Trophoblast cell (in vitro differentiated cells and primary cell): ENCODE measurements at regions not wholly inside any gene's neighbourhood (a gene's known extent, or its start where the extent isn't known, plus 50 kb on each side); places are given as distances from the start of the nearest gene placed in this dataset.

Experiments
- DNase-seq, 2 donors: peaks; one replicate each; pipeline ENCODE4 v3.0.0-alpha.2; 2016
- H2AFZ ChIP-seq: 2 replicates; pipeline ENCODE4 v1.6.1; 2013; ENCODE audit warnings: low read length, moderate library complexity, mild to moderate bottlenecking; ENCODE audit not compliant: insufficient read depth, poor library complexity
- H2AK5ac ChIP-seq: 2 replicates; pipeline ENCODE4 v1.6.1; 2013; ENCODE audit warnings: mild to moderate bottlenecking, low read length
- H2BK120ac ChIP-seq: 2 replicates; pipeline ENCODE4 v1.6.1; 2013; ENCODE audit warnings: low read length, mild to moderate bottlenecking, moderate library complexity; ENCODE audit not compliant: insufficient read depth, poor library complexity
- H2BK12ac ChIP-seq: 2 replicates; pipeline ENCODE4 v1.6.1; 2013; ENCODE audit warnings: mild to moderate bottlenecking, low read length, moderate library complexity
- H2BK5ac ChIP-seq: 2 replicates; pipeline ENCODE4 v1.6.1; 2013; ENCODE audit warnings: low read length, low read depth, moderate library complexity, mild to moderate bottlenecking; ENCODE audit not compliant: poor library complexity
- H3K14ac ChIP-seq: 2 replicates; pipeline ENCODE4 v1.6.1; 2013; ENCODE audit warnings: mild to moderate bottlenecking, low read length
- H3K18ac ChIP-seq: 2 replicates; pipeline ENCODE4 v1.6.1; 2013; ENCODE audit warnings: mild to moderate bottlenecking, low read length
- H3K23ac ChIP-seq: 2 replicates; pipeline ENCODE4 v1.6.1; 2013; ENCODE audit warnings: low read length
- H3K27ac ChIP-seq: 2 replicates; pipeline ENCODE4 v1.5.1; 2013; ENCODE audit warnings: low read depth, mild to moderate bottlenecking, inconsistent platforms, low read length, moderate library complexity
- H3K27me3 ChIP-seq: 2 replicates; pipeline ENCODE4 v1.6.1; 2013; ENCODE audit warnings: inconsistent platforms, mild to moderate bottlenecking, low read length, moderate library complexity; ENCODE audit not compliant: insufficient read depth
- H3K36me3 ChIP-seq, 2 experiments: 1 replicate in 1 of 2; 2 replicates in 1 of 2; pipeline ENCODE4 v1.6.1; 2013; ENCODE audit warnings: low read length in 2 of 2, mild to moderate bottlenecking in 2 of 2, moderate library complexity in 1 of 2; ENCODE audit not compliant: insufficient read depth in 2 of 2, control insufficient read depth in 1 of 2
- H3K4ac ChIP-seq: 2 replicates; pipeline ENCODE4 v1.6.1; 2013; ENCODE audit warnings: low read depth, mild to moderate bottlenecking, low read length, moderate library complexity
- H3K4me1 ChIP-seq, 2 experiments: 1 replicate in 1 of 2; 2 replicates in 1 of 2; pipeline ENCODE4 v1.6.1; 2013; ENCODE audit warnings: low read length in 2 of 2, mild to moderate bottlenecking in 2 of 2, moderate library complexity in 1 of 2; ENCODE audit not compliant: insufficient read depth in 2 of 2, control insufficient read depth in 1 of 2
- H3K4me2 ChIP-seq: 2 replicates; pipeline ENCODE4 v1.6.1; 2013; ENCODE audit warnings: inconsistent platforms, mild to moderate bottlenecking, low read length, moderate library complexity
- H3K4me3 ChIP-seq: 2 replicates; pipeline ENCODE4 v1.5.1; 2013; ENCODE audit warnings: mild to moderate bottlenecking, low read depth, low read length, inconsistent platforms
- H3K79me1 ChIP-seq: one replicate; pipeline ENCODE4 v1.6.1; 2013; ENCODE audit warnings: low read length
- H3K79me2 ChIP-seq: 2 replicates; pipeline ENCODE4 v1.6.1; 2013; ENCODE audit warnings: low read length, mild to moderate bottlenecking; ENCODE audit not compliant: control insufficient read depth, insufficient read depth, poor library complexity
- H3K9ac ChIP-seq: 2 replicates; pipeline ENCODE4 v1.6.1; 2013; ENCODE audit warnings: mild to moderate bottlenecking, low read length
- H3K9me3 ChIP-seq: 2 replicates; pipeline ENCODE4 v1.6.1; 2013; ENCODE audit warnings: low read depth, mild to moderate bottlenecking, control low read depth, inconsistent platforms, low read length; ENCODE audit not compliant: insufficient read depth
- H4K12ac ChIP-seq: 2 replicates; pipeline ENCODE4 v1.6.1; 2013; ENCODE audit warnings: low read depth, mild to moderate bottlenecking, low read length, moderate library complexity
- H4K8ac ChIP-seq: 2 replicates; pipeline ENCODE4 v1.6.1; 2013; ENCODE audit warnings: low read depth, mild to moderate bottlenecking, low read length, moderate library complexity
- H4K91ac ChIP-seq: one replicate; pipeline ENCODE4 v1.6.1; 2013; ENCODE audit warnings: low read depth, mild to moderate bottlenecking, low read length, moderate library complexity
- WGBS: extraction: QIAGEN DNeasy Blood & Tissue Kit; methylation state at CpG from one replicate; pipeline ENCODE4 v1.1.7; 2013; ENCODE audit warnings: missing lambda C conversion rate; ENCODE audit not compliant: insufficient read length, insufficient coverage; ENCODE audit errors: extremely low coverage; 5-methylcytosine and 5-hydroxymethylcytosine counted together

GRCh38 chr15:31228011-31228484 is 98.6 kb upstream of the KLF13 start:
- H2BK12ac ChIP-seq: no peak overlapping the region

GRCh38 chr15:31228980-31229826 is 97.4 kb upstream of the KLF13 start:
- Histone ChIP-seq H2AFZ (no peak overlapping the region), H2BK5ac (no peak overlapping the region), H3K23ac (no peak overlapping the region), H3K4me3 (no peak overlapping the region), H3K14ac (no peak overlapping the region), H4K8ac (no peak overlapping the region), H3K79me2 (no peaks in the 10 kb centered on the region), H3K36me3 (no peaks in the 10 kb centered on the region), H3K4me2 (no peak overlapping the region), H3K27ac (no peak overlapping the region), H3K9ac (no peak overlapping the region), H3K79me1 (no peaks in the 10 kb centered on the region), H4K91ac (no peak overlapping the region), H3K18ac (no peak overlapping the region), H2BK12ac (no peak overlapping the region), H3K4ac (no peak overlapping the region), H3K27me3 (no peaks in the 10 kb centered on the region), H3K9me3 (peaks cover 3% of the 10 kb centered on the region), H4K12ac (no peak overlapping the region), H2AK5ac (no peak overlapping the region), H3K4me1 (no peaks in the 10 kb centered on the region), H2BK120ac (no peak overlapping the region)
- no peak for DNase-seq
- no CpG with 5 or more reads among the region's 8 CpGs for WGBS

More at GRCh38 chr15:31228011-31228484, 98.6 kb upstream of the KLF13 start:
- no peak overlapping the region for H2BK5ac ChIP-seq
- no peak overlapping the region for H3K4ac ChIP-seq
- H3K18ac ChIP-seq: no peak overlapping the region
- no peak overlapping the region for H3K23ac ChIP-seq
- no peak overlapping the region for H2BK120ac ChIP-seq
- no peak overlapping the region for H3K27ac ChIP-seq
- no peaks in the 10 kb centered on the region for H3K4me1 ChIP-seq
- H3K14ac ChIP-seq: no peak overlapping the region
- H4K91ac ChIP-seq: no peak overlapping the region
- no peaks in the 10 kb centered on the region for H3K79me2 ChIP-seq
- no CpG with 5 or more reads among the region's 7 CpGs for WGBS
- peaks cover 3% of the 10 kb centered on the region for H3K9me3 ChIP-seq
- H4K12ac ChIP-seq: no peak overlapping the region
- no peak for DNase-seq
- no peak overlapping the region for H3K4me3 ChIP-seq
- no peak overlapping the region for H4K8ac ChIP-seq
- H3K36me3 ChIP-seq: no peaks in the 10 kb centered on the region
- H3K4me2 ChIP-seq: no peak overlapping the region
- no peak overlapping the region for H2AFZ ChIP-seq
- no peaks in the 10 kb centered on the region for H3K27me3 ChIP-seq
- no peaks in the 10 kb centered on the region for H3K79me1 ChIP-seq
- no peak overlapping the region for H3K9ac ChIP-seq
- H2AK5ac ChIP-seq: no peak overlapping the region

- no peak overlapping the region for H3K27ac ChIP-seq
- H2BK12ac ChIP-seq: no peak overlapping the region
- no peak overlapping the region for H3K4ac ChIP-seq
- H3K27me3 ChIP-seq: no peaks in the 10 kb centered on the region
- H3K79me2 ChIP-seq: no peaks in the 10 kb centered on the region
- no peak overlapping the region for H3K23ac ChIP-seq
- H2BK5ac ChIP-seq: no peak overlapping the region
- H2BK120ac ChIP-seq: no peak overlapping the region
- H3K9me3 ChIP-seq: no peaks in the 10 kb centered on the region
- no peak overlapping the region for H3K18ac ChIP-seq
- H3K79me1 ChIP-seq: no peaks in the 10 kb centered on the region
- WGBS: no CpG with 5 or more reads among the region's 6 CpGs
- H4K8ac ChIP-seq: no peak overlapping the region
- H3K14ac ChIP-seq: no peak overlapping the region
- no peak overlapping the region for H3K9ac ChIP-seq
- no peak overlapping the region for H3K4me3 ChIP-seq
- no peak overlapping the region for H2AK5ac ChIP-seq
- H3K4me1 ChIP-seq: no peaks in the 10 kb centered on the region
- DNase-seq: no peak
- no peak overlapping the region for H3K4me2 ChIP-seq
- H3K36me3 ChIP-seq: no peaks in the 10 kb centered on the region
- H4K91ac ChIP-seq: no peak overlapping the region
- no peak overlapping the region for H2AFZ ChIP-seq
- H4K12ac ChIP-seq: no peak overlapping the region
Observed at GRCh38 chr15:31230630-31231485, 95.8 kb upstream of the KLF13 start.

GRCh38 chr15:31234815-31235214 is 91.8 kb upstream of the KLF13 start:
- Histone ChIP-seq H3K27ac (no peak overlapping the region), H3K4me2 (no peak overlapping the region), H3K36me3 (no peaks in the 10 kb centered on the region), H3K4me1 (no peaks in the 10 kb centered on the region), H2AK5ac (no peak overlapping the region), H2BK5ac (no peak overlapping the region), H3K23ac (no peak overlapping the region), H3K18ac (no peak overlapping the region), H4K8ac (no peak overlapping the region), H3K9me3 (no peaks in the 10 kb centered on the region), H3K14ac (no peak overlapping the region), H3K9ac (no peak overlapping the region), H3K4ac (no peak overlapping the region), H4K91ac (no peak overlapping the region), H4K12ac (no peak overlapping the region), H3K79me1 (no peaks in the 10 kb centered on the region), H2BK120ac (no peak overlapping the region), H2AFZ (no peak overlapping the region), H2BK12ac (no peak overlapping the region), H3K27me3 (no peaks in the 10 kb centered on the region), H3K4me3 (no peak overlapping the region), H3K79me2 (no peaks in the 10 kb centered on the region)
- DNase-seq: no peak
- WGBS: no CpG with 5 or more reads among the region's 5 CpGs
